Activated B cell treated with CpG ODN at 0.5 μM for 24 hours (primary cell): ENCODE measurements at regions not wholly inside any gene's neighbourhood (a gene's known extent, or its start where the extent isn't known, plus 50 kb on each side); places are given as distances from the start of the nearest gene placed in this dataset.
"Not testable (repeated sequence)": the region's sequence is repeated elsewhere in the genome, so short reads cannot be mapped to it uniquely, and the experiment has no call there.

Experiments
- ATAC-seq: fragments of 200-7000 bp; cut with Tn5 transposase; one replicate; pipeline ENCODE4 v1.10.0; 2021; ENCODE audit warnings: low read depth, mild to moderate bottlenecking, moderate library complexity
- CTCF ChIA-PET: fragments of 350-600 bp; sonication (Branson Sonifier 250); formaldehyde crosslinking; loops from one replicate; lab custom pipeline; 2021; ENCODE audit warnings: antibody characterized with exemption; lab: Charles Lee
- POLR2A ChIA-PET: fragments of 350-600 bp; sonication (Branson Sonifier 250); formaldehyde crosslinking; loops from one replicate; lab custom pipeline; 2021; ENCODE audit warnings: antibody characterized with exemption; lab: Charles Lee
- DNase-seq: peaks from one replicate; pipeline ENCODE4 v3.0.0; 2022
- H3K27ac Mint-ChIP-seq: one replicate; pipeline ENCODE4 v1.8.0; 2020; ENCODE audit warnings: mixed read lengths
- H3K27me3 Mint-ChIP-seq: one replicate; pipeline ENCODE4 v1.8.0; 2021; ENCODE audit warnings: mixed read lengths
- H3K36me3 Mint-ChIP-seq: one replicate; pipeline ENCODE4 v1.8.0; 2021; ENCODE audit warnings: low read depth, mixed read lengths
- H3K4me1 Mint-ChIP-seq: one replicate; pipeline ENCODE4 v1.8.0; 2021; ENCODE audit warnings: mixed read lengths
- H3K4me3 Mint-ChIP-seq: one replicate; pipeline ENCODE4 v1.8.0; 2020; ENCODE audit warnings: mild to moderate bottlenecking, mixed read lengths
- H3K9me3 Mint-ChIP-seq: one replicate; pipeline ENCODE4 v1.8.0; 2020; ENCODE audit warnings: mixed read lengths
- CTCF ChIP-seq: fragments of 200-600 bp; IDR thresholded peaks from one replicate; pipeline ENCODE4 v1.8.0; 2022; ENCODE audit warnings: antibody characterized with exemption, mild to moderate bottlenecking
- intact Hi-C: fragments of 100-400 bp; cut with micrococcal nuclease; formaldehyde crosslinking; loops from one replicate; pipeline ENCODE4 v1.15.1; 2024

GRCh38 chr7:65302883-65303282, 70.8 kb upstream of the ZNF92 start:
- Mint-ChIP-seq H3K36me3 (no peaks in the 10 kb centered on the region), H3K4me3 (no peak overlapping the region), H3K27me3 (peaks cover 2% of the 10 kb centered on the region), H3K9me3 (no peaks in the 10 kb centered on the region), H3K4me1 (peaks cover 5% of the 10 kb centered on the region), H3K27ac (no peak overlapping the region)
- ATAC-seq (no peak), DNase-seq (no peak)
- intact Hi-C loops, result loop anchor here (10.0 kb wide), 1 partner anchor 322 kb away; no protein-coding TSS in a partner anchor
- no peak for TF ChIP-seq CTCF
- ChIA-PET CTCF (no interaction called here), POLR2A (no interaction called here)

- POLR2A ChIA-PET, result interaction anchor here (0.6 kb wide), 1 partner anchor 79 kb away, joined by 3 read pairs; no protein-coding TSS in a partner anchor
- DNase-seq, result no peak
- Mint-ChIP-seq H3K27me3 (no peaks in the 10 kb centered on the region), H3K4me3 (no peak overlapping the region), H3K4me1 (no peaks in the 10 kb centered on the region), H3K36me3 (no peaks in the 10 kb centered on the region), H3K9me3 (no peaks in the 10 kb centered on the region), H3K27ac (no peak overlapping the region)
- TF ChIP-seq CTCF, result no peak
- intact Hi-C loops, result loop anchor here (10.0 kb wide), 1 partner anchor 324 kb away; no protein-coding TSS in a partner anchor
- no peak for ATAC-seq
- CTCF ChIA-PET, result interaction anchor here (1.0 kb wide), 1 partner anchor 350 kb away, joined by 3 read pairs; no protein-coding TSS in a partner anchor
These were observed 72.6 kb upstream of the ZNF92 start for GRCh38 chr7:65301007-65301406.

- POLR2A ChIA-PET, result no interaction called here
- TF ChIP-seq CTCF, result no peak
- Mint-ChIP-seq H3K4me1 (peaks cover 5% of the 10 kb centered on the region), H3K27me3 (peaks cover 3% of the 10 kb centered on the region), H3K4me3 (no peak overlapping the region), H3K36me3 (no peaks in the 10 kb centered on the region), H3K9me3 (no peaks in the 10 kb centered on the region), H3K27ac (no peak overlapping the region)
- DNase-seq, result no peak
- no peak for ATAC-seq
- intact Hi-C loops, result no loop called here
- CTCF ChIA-PET, result no interaction called here
These were observed 78.2 kb upstream of the ZNF92 start for GRCh38 chr7:65295409-65295808.

- H3K36me3 Mint-ChIP-seq, H3K4me1 Mint-ChIP-seq, CTCF ChIA-PET, H3K4me3 Mint-ChIP-seq, intact Hi-C loops, H3K27me3 Mint-ChIP-seq, POLR2A ChIA-PET, ATAC-seq, DNase-seq, H3K9me3 Mint-ChIP-seq, H3K27ac Mint-ChIP-seq: not testable (repeated sequence)
These were observed 83.3 kb upstream of the ZNF92 start for GRCh38 chr7:65290340-65290739.

GRCh38 chr7:65287023-65287422, 86.6 kb upstream of the ZNF92 start:
- ChIA-PET CTCF (interaction anchor here (1.6 kb wide), 1 partner anchor 21 kb away, joined by 4 read pairs; no protein-coding TSS in a partner anchor), POLR2A (no interaction called here)
- TF ChIP-seq CTCF, result no peak
- Mint-ChIP-seq H3K36me3 (no peaks in the 10 kb centered on the region), H3K4me1 (peaks cover 4% of the 10 kb centered on the region), H3K27ac (no peak overlapping the region), H3K27me3 (no peaks in the 10 kb centered on the region), H3K9me3 (no peaks in the 10 kb centered on the region), H3K4me3 (no peak overlapping the region)
- DNase-seq (no peak), ATAC-seq (no peak)
- intact Hi-C loops, result no loop called here
